ENCODE measurements at regions not wholly inside any gene's neighbourhood (a gene's known extent, or its start where the extent isn't known, plus 50 kb on each side); places are given as distances from the start of the nearest gene placed in this dataset.

DNA sequence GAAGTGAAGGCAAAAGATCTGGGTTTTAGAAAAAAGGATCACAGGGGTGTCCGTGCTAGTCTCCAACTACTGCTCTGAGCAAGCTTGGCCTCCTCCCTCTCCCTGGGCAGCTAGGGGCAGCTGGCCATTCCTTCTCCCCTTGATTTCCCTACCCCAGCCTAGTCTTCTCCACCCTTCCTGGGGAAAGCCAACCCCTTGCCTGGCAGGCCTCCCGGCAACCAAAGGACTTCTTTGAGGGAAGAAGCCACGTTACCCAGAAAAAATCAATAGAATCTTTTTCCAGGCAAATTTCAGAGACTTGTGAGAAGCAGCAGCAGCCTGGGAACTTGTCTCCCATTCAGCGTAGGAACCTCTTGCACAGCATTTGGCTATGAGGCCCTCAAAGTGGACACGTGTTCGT is 91.5 kb downstream of the MIAT start:
- Histone ChIP-seq H3K4me3 (no peak overlapping the region), H3K27me3 (no peaks in the 10 kb centered on the region), H3K27ac (no peak overlapping the region), H3K4me1 (replicated peaks in 1 of 2) (peaks cover 3 to 4% of the 10 kb centered on the region in 2 donors), H3K9me3 (replicated peaks in 1 of 3) (no peaks in the 10 kb centered on the region), H3K36me3 (replicated peaks in 1 of 2) (no peaks in the 10 kb centered on the region)
- no peak for TF ChIP-seq POLR2A (IDR thresholded peaks at IDR 0.05)
- WGBS, 4 donors, result 82 to 89% (median 86%) methylated on average over 6 of the region's 6 CpGs
- no peak for DNase-seq
- intact Hi-C loops (cut with DNase I), result no loop called here

DNA sequence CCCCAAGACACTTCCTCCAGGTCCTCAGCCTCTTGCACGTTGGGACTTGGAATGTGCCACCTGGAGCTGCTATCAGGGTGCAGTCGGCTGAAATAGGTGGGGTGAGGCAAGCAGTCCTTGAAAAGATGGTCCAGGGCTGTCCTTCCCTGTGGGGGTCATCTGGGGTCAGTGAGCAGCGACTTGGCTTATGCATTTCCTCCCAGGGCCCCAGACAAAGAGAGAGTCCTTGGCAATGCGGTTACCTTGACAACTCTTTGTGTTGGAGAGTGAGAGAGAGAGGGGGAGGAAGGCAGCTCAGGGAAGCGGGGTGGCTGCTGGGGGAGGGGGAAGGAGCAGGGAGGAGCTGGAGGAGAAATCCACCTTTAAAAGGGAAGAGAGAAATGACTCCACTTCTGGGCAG is 93.8 kb downstream of the MIAT start:
- Histone ChIP-seq H3K36me3 (replicated peaks in 1 of 2) (no peaks in the 10 kb centered on the region), H3K27me3 (no peaks in the 10 kb centered on the region), H3K4me1 (replicated peaks in 1 of 2) (peaks cover 3 to 4% of the 10 kb centered on the region in 2 donors), H3K4me3 (no peak overlapping the region), H3K9me3 (replicated peaks in 1 of 3) (no peaks in the 10 kb centered on the region), H3K27ac (peak overlapping the region in 1 of 5 donors; percentile 14)
- WGBS, 4 donors, result 16 to 41% (median 20%) methylated on average over 3 to 5 of the region's 5 CpGs
- peak in 6 of 7 donors; percentile 29 to 62 (median 44) for DNase-seq
- no peak for TF ChIP-seq POLR2A (IDR thresholded peaks at IDR 0.05)
- TF ChIP-seq, protein P1, sequence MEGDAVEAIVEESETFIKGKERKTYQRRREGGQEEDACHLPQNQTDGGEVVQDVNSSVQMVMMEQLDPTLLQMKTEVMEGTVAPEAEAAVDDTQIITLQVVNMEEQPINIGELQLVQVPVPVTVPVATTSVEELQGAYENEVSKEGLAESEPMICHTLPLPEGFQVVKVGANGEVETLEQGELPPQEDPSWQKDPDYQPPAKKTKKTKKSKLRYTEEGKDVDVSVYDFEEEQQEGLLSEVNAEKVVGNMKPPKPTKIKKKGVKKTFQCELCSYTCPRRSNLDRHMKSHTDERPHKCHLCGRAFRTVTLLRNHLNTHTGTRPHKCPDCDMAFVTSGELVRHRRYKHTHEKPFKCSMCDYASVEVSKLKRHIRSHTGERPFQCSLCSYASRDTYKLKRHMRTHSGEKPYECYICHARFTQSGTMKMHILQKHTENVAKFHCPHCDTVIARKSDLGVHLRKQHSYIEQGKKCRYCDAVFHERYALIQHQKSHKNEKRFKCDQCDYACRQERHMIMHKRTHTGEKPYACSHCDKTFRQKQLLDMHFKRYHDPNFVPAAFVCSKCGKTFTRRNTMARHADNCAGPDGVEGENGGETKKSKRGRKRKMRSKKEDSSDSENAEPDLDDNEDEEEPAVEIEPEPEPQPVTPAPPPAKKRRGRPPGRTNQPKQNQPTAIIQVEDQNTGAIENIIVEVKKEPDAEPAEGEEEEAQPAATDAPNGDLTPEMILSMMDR (IDR thresholded peaks at IDR 0.05), result no peak
- intact Hi-C loops (cut with DNase I), result no loop called here

DNA sequence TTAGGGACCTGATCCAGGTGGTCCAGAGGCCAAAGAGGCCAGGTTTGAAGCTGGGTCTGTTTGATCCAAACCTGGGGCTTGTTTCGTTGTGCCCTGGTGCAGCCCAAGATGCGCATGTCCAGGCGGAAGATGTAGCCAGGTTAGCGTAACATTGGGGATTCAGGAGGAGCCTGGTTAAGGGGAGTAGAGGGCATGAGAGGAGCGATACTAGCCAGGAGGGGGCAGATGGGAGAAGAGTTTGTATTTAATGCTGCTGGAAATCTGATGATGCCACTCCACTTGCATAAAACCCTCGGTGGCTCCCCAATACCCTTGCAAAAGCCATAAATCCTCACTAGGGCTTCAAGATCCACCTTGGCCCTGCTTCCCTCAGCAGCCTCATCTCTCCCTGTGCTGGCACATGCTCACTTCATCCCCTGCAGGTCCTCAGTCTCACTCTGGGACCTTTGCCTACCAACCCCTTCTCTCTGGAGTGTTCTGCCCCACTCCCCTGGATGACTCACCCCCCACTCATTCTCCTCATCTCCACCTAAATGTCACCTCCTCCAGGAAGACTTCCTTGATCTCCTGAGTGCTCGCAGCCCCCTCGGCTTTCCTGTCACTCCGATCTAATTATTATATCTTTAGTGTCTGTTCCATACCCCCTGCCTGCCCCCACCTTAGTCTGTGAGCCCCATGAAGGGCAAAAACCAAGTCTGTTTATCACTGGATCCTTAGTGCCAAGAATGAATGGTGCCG is 95.9 kb downstream of the MIAT start:
- intact Hi-C loops (cut with DNase I), result no loop called here
- H3K9me3 ChIP-seq (replicated peaks in 1 of 3), result no peaks in the 10 kb centered on the region
- TF ChIP-seq POLR2A (IDR thresholded peaks at IDR 0.05), result no peak
- TF ChIP-seq, protein P1 (IDR thresholded peaks at IDR 0.05), result no peak
- no peak overlapping the region for H3K27ac ChIP-seq
- no peak for DNase-seq
- peaks cover 3 to 4% of the 10 kb centered on the region in 2 donors for H3K4me1 ChIP-seq (replicated peaks in 1 of 2)
- H3K27me3 ChIP-seq, result no peaks in the 10 kb centered on the region
- no peaks in the 10 kb centered on the region for H3K36me3 ChIP-seq (replicated peaks in 1 of 2)
- no peak overlapping the region for H3K4me3 ChIP-seq
- WGBS, 4 donors, result 89 to 93% (median 91%) methylated on average over 10 of the region's 10 CpGs

DNA sequence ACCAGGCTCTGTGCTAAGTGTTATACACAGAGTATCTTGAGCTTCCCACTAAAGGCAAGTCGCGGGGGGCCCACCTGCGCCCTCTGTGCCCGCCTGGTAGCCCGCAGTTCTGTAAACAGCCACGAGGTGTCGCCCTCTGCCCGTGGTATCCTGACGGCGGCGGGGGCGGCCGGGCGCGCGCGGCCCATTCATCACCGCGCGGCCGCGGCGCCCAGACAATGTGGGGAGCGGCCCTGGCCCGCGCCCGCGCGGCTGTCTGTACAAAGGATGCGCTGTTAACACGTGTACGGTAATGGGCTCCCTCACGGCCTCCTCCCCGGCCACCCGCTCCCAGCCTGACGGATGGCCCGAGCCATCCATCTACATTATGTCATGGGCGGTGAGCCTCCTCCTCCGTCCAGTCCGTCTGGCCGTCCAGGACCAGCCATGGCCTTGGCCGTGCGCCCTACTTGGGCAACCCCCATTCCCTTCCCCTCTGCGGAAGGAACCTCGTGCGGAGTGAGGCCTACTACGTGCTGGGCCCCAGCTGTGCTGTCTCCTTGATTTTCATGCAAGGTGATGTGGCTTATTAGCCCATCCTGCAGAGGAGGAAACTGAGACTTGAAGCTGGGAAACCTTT is 99.4 kb downstream of the MIAT start:
- intact Hi-C loops (cut with DNase I), result loop anchor here in 1 of 2 donors (5.0 kb wide), 2 partner anchors 646 to 1046 kb away; partner anchors contain the start of gene MN1
- no peaks in the 10 kb centered on the region for H3K4me1 ChIP-seq (replicated peaks in 1 of 2)
- no peak overlapping the region for H3K27ac ChIP-seq
- DNase-seq, result peak; percentile 47 to 75 (median 70)
- TF ChIP-seq POLR2A (IDR thresholded peaks at IDR 0.05), result no peak
- TF ChIP-seq, protein P1 (IDR thresholded peaks at IDR 0.05), result peak; percentile 54 to 98 (median 86)
- H3K27me3 ChIP-seq, result no peaks in the 10 kb centered on the region
- WGBS, 4 donors, result 5 to 40% (median 12%) methylated on average over 10 to 47 of the region's 47 CpGs
- H3K9me3 ChIP-seq (replicated peaks in 1 of 3), result no peaks in the 10 kb centered on the region
- peak overlapping the region in 1 of 4 donors; percentile 30 for H3K4me3 ChIP-seq
- no peaks in the 10 kb centered on the region for H3K36me3 ChIP-seq (replicated peaks in 1 of 2)

Measured in adrenal gland (tissue), 9 donors.